Stimulated activated CD8-positive, alpha-beta memory T cell treated with anti-CD3 and anti-CD28 coated beads, Interleukin-15, amount 100 ng/mL, for 24 hours (primary cell): ENCODE measurements at regions not wholly inside any gene's neighbourhood (a gene's known extent, or its start where the extent isn't known, plus 50 kb on each side); places are given as distances from the start of the nearest gene placed in this dataset.

ENCODE experiments used
- DNase-seq: peaks from one replicate; pipeline ENCODE4 v3.0.0-alpha.2; 2020; ENCODE audit warnings: low read depth

- DNase-seq, result no peak
Measured at GRCh38 chr17:79314617-79315357, 240.2 kb downstream of the ENGASE start.

GRCh38 chr17:79311373-79311772, 236.7 kb downstream of the ENGASE start:
- no peak for DNase-seq

- DNase-seq, result no peak
Measured at GRCh38 chr17:79306424-79307318, 232.0 kb downstream of the ENGASE start.

- no peak for DNase-seq
Measured at GRCh38 chr17:79305768-79306423, 231.3 kb downstream of the ENGASE start.

GRCh38 chr17:79305376-79305767, 230.7 kb downstream of the ENGASE start:
- DNase-seq, result no peak

GRCh38 chr17:79304884-79305283, 230.3 kb downstream of the ENGASE start:
- no peak for DNase-seq

- DNase-seq, result no peak
Measured at GRCh38 chr17:79303641-79304205, 229.1 kb downstream of the ENGASE start.

GRCh38 chr17:79301469-79301868, 226.8 kb downstream of the ENGASE start:
- no peak for DNase-seq

- no peak for DNase-seq
Measured at GRCh38 chr17:79299349-79299748, 224.7 kb downstream of the ENGASE start.

GRCh38 chr17:79298799-79299198, 224.2 kb downstream of the ENGASE start:
- DNase-seq, result no peak

- DNase-seq, result no peak
Measured at GRCh38 chr17:79296243-79296642, 221.6 kb downstream of the ENGASE start.

GRCh38 chr17:79295307-79295706, 220.7 kb downstream of the ENGASE start:
- no peak for DNase-seq

- no peak for DNase-seq
Measured at GRCh38 chr17:79294459-79295071, 219.9 kb downstream of the ENGASE start.

GRCh38 chr17:79292501-79292900, 217.9 kb downstream of the ENGASE start:
- DNase-seq, result no peak

GRCh38 chr17:79291391-79291790, 216.8 kb downstream of the ENGASE start:
- DNase-seq, result no peak

- DNase-seq, result no peak
Measured at GRCh38 chr17:79290726-79291125, 216.1 kb downstream of the ENGASE start.

GRCh38 chr17:79288950-79289349, 214.3 kb downstream of the ENGASE start:
- DNase-seq, result no peak

- no peak for DNase-seq
Measured at GRCh38 chr17:79286440-79286839, 211.8 kb downstream of the ENGASE start.

- DNase-seq, result no peak
Measured at GRCh38 chr17:79285973-79286372, 211.3 kb downstream of the ENGASE start.

- DNase-seq, result no peak
Measured at GRCh38 chr17:79282294-79282693, 207.7 kb downstream of the ENGASE start.

GRCh38 chr17:79281803-79282202, 207.2 kb downstream of the ENGASE start:
- no peak for DNase-seq
